ENCODE measurements at regions not wholly inside any gene's neighbourhood (a gene's known extent, or its start where the extent isn't known, plus 50 kb on each side); places are given as distances from the start of the nearest gene placed in this dataset.

- H3K4me1 Mint-ChIP-seq: peaks cover 27 to 30% of the 10 kb centered on the region in 2 experiments
- no peaks in the 10 kb centered on the region for H4K20me1 ChIP-seq (ENCODE audit: control insufficient read depth, insufficient read depth, insufficient read length)
- no peak overlapping the region for H4K91ac ChIP-seq (ENCODE audit: insufficient read length, low read depth, low read length)
- H3K14ac ChIP-seq (ENCODE audit: insufficient read depth, low read length): no peak overlapping the region
- H3K27ac ChIP-seq (ENCODE audit: insufficient read length, low read depth, low read length): no peak overlapping the region
- H2BK12ac ChIP-seq (ENCODE audit: insufficient read length, low read depth, low read length): no peak overlapping the region
- no peak overlapping the region for H3T11ph ChIP-seq (ENCODE audit: low read length)
- no peaks in the 10 kb centered on the region for H3K23me2 ChIP-seq (ENCODE audit: insufficient read length, low read depth, low read length, poor library complexity, severe bottlenecking)
- no peak overlapping the region for H2BK120ac ChIP-seq (ENCODE audit: low read depth, low read length, poor library complexity, severe bottlenecking)
- no peak overlapping the region for H3K23ac ChIP-seq (ENCODE audit: insufficient read length, low read depth, low read length)
- H3K27me3 Mint-ChIP-seq (ENCODE audit: low read depth): no peaks in the 10 kb centered on the region
- no peaks in the 10 kb centered on the region for H3K27me3 ChIP-seq (ENCODE audit: insufficient read depth, low read length)
- H3K79me1 ChIP-seq (ENCODE audit: insufficient read depth, low read depth, low read length, poor library complexity, severe bottlenecking): no peaks in the 10 kb centered on the region
- no peak overlapping the region for H2AK5ac ChIP-seq (ENCODE audit: insufficient read length, low read length)
- H4K8ac ChIP-seq (replicated peaks; ENCODE audit: insufficient read length, low read depth, low read length): no peak overlapping the region
- H3K4ac ChIP-seq (ENCODE audit: low read depth, low read length): no peak overlapping the region
- no peaks in the 10 kb centered on the region for H3K9me3 Mint-ChIP-seq
- no peak overlapping the region for H2BK5ac ChIP-seq (ENCODE audit: insufficient read length, low read length)
- H2BK15ac ChIP-seq (ENCODE audit: low read depth, low read length): no peak overlapping the region
- DNase-seq: no peak
- no peaks in the 10 kb centered on the region for H3K9me3 ChIP-seq (ENCODE audit: control insufficient read depth, low read depth, low read length)
- peaks cover 3% of the 10 kb centered on the region; the same call in 1 of the 2 replicates for H3K4me1 ChIP-seq (ENCODE audit: insufficient read depth, low read length)
- no CpG with 5 or more reads among the region's 7 CpGs for WGBS (ENCODE audit: extremely low coverage, insufficient read length, low lambda C conversion rate)
- no peak overlapping the region for H3K9ac ChIP-seq (ENCODE audit: extremely low read depth, insufficient read length, low read length)
- no peak overlapping the region for H3K4me2 ChIP-seq (ENCODE audit: insufficient read depth, insufficient read length, low read length)
- H2AFZ ChIP-seq (ENCODE audit: low read length): no peak overlapping the region
- H3K36me3 Mint-ChIP-seq (ENCODE audit: insufficient read depth in 1 of 3, low read depth in 3 of 3): no peaks in the 10 kb centered on the region
- H2BK20ac ChIP-seq (ENCODE audit: low read depth, low read length, poor library complexity, severe bottlenecking): no peak overlapping the region
- H4K5ac ChIP-seq (ENCODE audit: insufficient read length, low read depth, low read length): no peak overlapping the region
- TF ChIP-seq, protein P1, sequence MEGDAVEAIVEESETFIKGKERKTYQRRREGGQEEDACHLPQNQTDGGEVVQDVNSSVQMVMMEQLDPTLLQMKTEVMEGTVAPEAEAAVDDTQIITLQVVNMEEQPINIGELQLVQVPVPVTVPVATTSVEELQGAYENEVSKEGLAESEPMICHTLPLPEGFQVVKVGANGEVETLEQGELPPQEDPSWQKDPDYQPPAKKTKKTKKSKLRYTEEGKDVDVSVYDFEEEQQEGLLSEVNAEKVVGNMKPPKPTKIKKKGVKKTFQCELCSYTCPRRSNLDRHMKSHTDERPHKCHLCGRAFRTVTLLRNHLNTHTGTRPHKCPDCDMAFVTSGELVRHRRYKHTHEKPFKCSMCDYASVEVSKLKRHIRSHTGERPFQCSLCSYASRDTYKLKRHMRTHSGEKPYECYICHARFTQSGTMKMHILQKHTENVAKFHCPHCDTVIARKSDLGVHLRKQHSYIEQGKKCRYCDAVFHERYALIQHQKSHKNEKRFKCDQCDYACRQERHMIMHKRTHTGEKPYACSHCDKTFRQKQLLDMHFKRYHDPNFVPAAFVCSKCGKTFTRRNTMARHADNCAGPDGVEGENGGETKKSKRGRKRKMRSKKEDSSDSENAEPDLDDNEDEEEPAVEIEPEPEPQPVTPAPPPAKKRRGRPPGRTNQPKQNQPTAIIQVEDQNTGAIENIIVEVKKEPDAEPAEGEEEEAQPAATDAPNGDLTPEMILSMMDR (conservative IDR thresholded peaks at IDR 0.05): no peak
- H3K27ac Mint-ChIP-seq: 0 out of 7 replicates have a peak overlapping the region, but pooled peaks of 1 of the 3 experiments have one; percentile 4
- no peak overlapping the region for H3K4me3 Mint-ChIP-seq
- H3K56ac ChIP-seq (ENCODE audit: insufficient read length, low read depth, low read length): no peak overlapping the region
- H3K79me2 ChIP-seq (ENCODE audit: insufficient read depth, low read length): no peaks in the 10 kb centered on the region
- no peak overlapping the region for H3K18ac ChIP-seq (ENCODE audit: insufficient read length, low read depth, low read length)
Measured at GRCh38 chr13:109857803-109858202, 71.4 kb upstream of the IRS2 start.
